Neuronal stem cell (in vitro differentiated cells): ENCODE measurements at regions not wholly inside any gene's neighbourhood (a gene's known extent, or its start where the extent isn't known, plus 50 kb on each side); places are given as distances from the start of the nearest gene placed in this dataset.

Experiments
- DNase-seq: peaks from one replicate; pipeline ENCODE4 v3.0.0-alpha.2; 2013; ENCODE audit warnings: low spot score
- H2AFZ ChIP-seq: one replicate; pipeline ENCODE4 v1.6.1; 2013; ENCODE audit warnings: mild to moderate bottlenecking, low read length, inconsistent platforms
- H2AK5ac ChIP-seq: 2 replicates; pipeline ENCODE4 v1.6.1; 2013; ENCODE audit warnings: low read depth, mild to moderate bottlenecking, inconsistent platforms, low read length, moderate library complexity, mixed read lengths
- H2BK120ac ChIP-seq: 2 replicates; pipeline ENCODE4 v1.6.1; 2013; ENCODE audit warnings: low read depth, mild to moderate bottlenecking, inconsistent platforms, low read length, moderate library complexity, mixed read lengths
- H2BK12ac ChIP-seq: one replicate; pipeline ENCODE4 v1.6.1; 2013; ENCODE audit warnings: low read length, inconsistent platforms
- H2BK15ac ChIP-seq: 2 replicates; pipeline ENCODE4 v1.6.1; 2013; ENCODE audit warnings: mild to moderate bottlenecking, low read length, inconsistent platforms, mixed read lengths
- H2BK5ac ChIP-seq: one replicate; pipeline ENCODE4 v1.6.1; 2013; ENCODE audit warnings: inconsistent platforms, mild to moderate bottlenecking, low read length, moderate library complexity
- H3K14ac ChIP-seq: one replicate; pipeline ENCODE4 v1.6.1; 2013; ENCODE audit warnings: low read length, inconsistent platforms
- H3K18ac ChIP-seq: 2 replicates; pipeline ENCODE4 v1.6.1; 2013; ENCODE audit warnings: low read length, inconsistent platforms
- H3K23ac ChIP-seq: 2 replicates; pipeline ENCODE4 v1.6.1; 2013; ENCODE audit warnings: low read depth, mild to moderate bottlenecking, mixed read lengths, low read length, inconsistent platforms; ENCODE audit not compliant: poor library complexity
- H3K27ac ChIP-seq: replicated peaks from 3 replicates; pipeline ENCODE4 v1.5.1; 2013; ENCODE audit warnings: low read length, inconsistent platforms
- H3K27me3 ChIP-seq, 3 experiments: 2 replicates each; pipeline ENCODE4 v1.6.1; 2013; ENCODE audit warnings: low read length in 3 of 3, mild to moderate bottlenecking in 2 of 3, inconsistent platforms in 1 of 3, low read depth in 1 of 3, mixed read lengths in 1 of 3, moderate library complexity in 1 of 3; ENCODE audit not compliant: control insufficient read depth in 3 of 3, insufficient read depth in 3 of 3
- H3K36me3 ChIP-seq, 2 donors: replicated peaks in 1 of 2; 2 replicates each; pipeline ENCODE4 v1.6.1; 2013; ENCODE audit warnings: low read length in 2 of 2; ENCODE audit not compliant: control insufficient read depth in 2 of 2, insufficient read depth in 2 of 2
- H3K4ac ChIP-seq: 2 replicates; pipeline ENCODE4 v1.6.1; 2013; ENCODE audit warnings: inconsistent platforms, mild to moderate bottlenecking, low read length, moderate library complexity
- H3K4me1 ChIP-seq, 2 donors: 1 replicate in 1 of 2; 2 replicates in 1 of 2; pipeline ENCODE4 v1.6.1; 2013; ENCODE audit warnings: low read length in 2 of 2, low read depth in 1 of 2; ENCODE audit not compliant: control insufficient read depth in 2 of 2, insufficient read depth in 1 of 2
- H3K4me2 ChIP-seq: one replicate; pipeline ENCODE4 v1.6.1; 2013; ENCODE audit warnings: mild to moderate bottlenecking, low read length, inconsistent platforms; ENCODE audit not compliant: insufficient read depth, poor library complexity, severe bottlenecking
- H3K4me3 ChIP-seq, 2 donors: 2 replicates each; pipeline ENCODE4 v1.5.1; 2013; ENCODE audit warnings: low read length in 2 of 2, mild to moderate bottlenecking in 2 of 2, inconsistent platforms in 1 of 2, moderate library complexity in 1 of 2
- H3K79me1 ChIP-seq: one replicate; pipeline ENCODE4 v1.6.1; 2013; ENCODE audit warnings: low read depth, mild to moderate bottlenecking, inconsistent platforms, low read length, moderate library complexity
- H3K9ac ChIP-seq: one replicate; pipeline ENCODE4 v1.6.1; 2013; ENCODE audit warnings: mild to moderate bottlenecking, low read depth, low read length, inconsistent platforms; ENCODE audit not compliant: poor library complexity
- H3K9me3 ChIP-seq, 2 donors: replicated peaks in 1 of 2; 2 replicates each; pipeline versions ENCODE3 to v1.6.1; 2013; ENCODE audit warnings: low read length in 2 of 2, mild to moderate bottlenecking in 2 of 2, inconsistent platforms in 1 of 2, low read depth in 1 of 2, mixed read lengths in 1 of 2, moderate library complexity in 1 of 2; ENCODE audit not compliant: control insufficient read depth in 2 of 2, insufficient read depth in 1 of 2
- H4K8ac ChIP-seq: one replicate; pipeline ENCODE4 v1.6.1; 2013; ENCODE audit warnings: low read depth, mild to moderate bottlenecking, inconsistent platforms, low read length, moderate library complexity
- H4K91ac ChIP-seq: one replicate; pipeline ENCODE4 v1.6.1; 2013; ENCODE audit warnings: low read length, low read depth, mild to moderate bottlenecking, inconsistent platforms; ENCODE audit not compliant: poor library complexity
- WGBS, 2 donors: extraction: QIAGEN DNeasy Blood & Tissue Kit; methylation state at CpG; one replicate each; pipeline ENCODE4 v1.1.7; 2013; ENCODE audit warnings: missing lambda C conversion rate in 2 of 2, mixed read lengths in 1 of 2; ENCODE audit not compliant: insufficient read length in 2 of 2, insufficient replicate concordance in 1 of 2; ENCODE audit errors: extremely low coverage in 2 of 2; 5-methylcytosine and 5-hydroxymethylcytosine counted together

- no peaks in the 10 kb centered on the region for H3K27me3 ChIP-seq
- no peak overlapping the region for H2AFZ ChIP-seq
- H2BK5ac ChIP-seq: no peak overlapping the region
- H3K27ac ChIP-seq: no peak overlapping the region
- H3K4me2 ChIP-seq: no peak overlapping the region
- no peak overlapping the region for H4K8ac ChIP-seq
- no peak overlapping the region for H2BK120ac ChIP-seq
- no peak overlapping the region for H3K14ac ChIP-seq
- no CpG with 5 or more reads among the region's 1 CpG for WGBS, 2 donors
- no peak overlapping the region for H3K23ac ChIP-seq
- H3K4ac ChIP-seq: no peak overlapping the region
- no peak for DNase-seq
- H3K9me3 ChIP-seq: no peaks in the 10 kb centered on the region
- no peak overlapping the region for H2AK5ac ChIP-seq
- H3K9ac ChIP-seq: no peak overlapping the region
- H3K4me3 ChIP-seq: no peak overlapping the region
- no peak overlapping the region for H3K18ac ChIP-seq
- no peaks in the 10 kb centered on the region for H3K79me1 ChIP-seq
- no peaks in the 10 kb centered on the region for H3K36me3 ChIP-seq
- H3K4me1 ChIP-seq: no peaks in the 10 kb centered on the region
- no peak overlapping the region for H4K91ac ChIP-seq
- no peak overlapping the region for H2BK12ac ChIP-seq
- H2BK15ac ChIP-seq: no peak overlapping the region
These were observed 895.8 kb downstream of the RPS29 start for GRCh38 chr14:48690349-48690748.

GRCh38 chr14:48686650-48687049, 899.5 kb downstream of the RPS29 start:
- no peak overlapping the region for H2BK12ac ChIP-seq
- no peak overlapping the region for H3K4me2 ChIP-seq
- H2AK5ac ChIP-seq: no peak overlapping the region

GRCh38 chr14:48672506-48672905, 913.7 kb downstream of the RPS29 start:
- Histone ChIP-seq H2BK5ac (no peak overlapping the region), H3K9me3 (peaks cover 0 to 5% of the 10 kb centered on the region in 2 donors), H3K4ac (no peak overlapping the region), H4K91ac (no peak overlapping the region), H3K4me1 (no peaks in the 10 kb centered on the region), H2BK120ac (no peak overlapping the region), H3K4me3 (no peak overlapping the region), H2BK15ac (no peak overlapping the region), H3K27ac (no peak overlapping the region), H2AK5ac (no peak overlapping the region), H4K8ac (no peak overlapping the region), H2AFZ (no peak overlapping the region), H3K79me1 (no peaks in the 10 kb centered on the region), H3K18ac (no peak overlapping the region), H3K27me3 (no peaks in the 10 kb centered on the region), H3K14ac (no peak overlapping the region), H3K36me3 (no peaks in the 10 kb centered on the region), H2BK12ac (no peak overlapping the region), H3K23ac (no peak overlapping the region), H3K9ac (no peak overlapping the region), H3K4me2 (no peak overlapping the region)
- no CpG with 5 or more reads among the region's 2 CpGs for WGBS, 2 donors
- DNase-seq: no peak

More at GRCh38 chr14:48686650-48687049, 899.5 kb downstream of the RPS29 start:
- Histone ChIP-seq H3K4ac (no peak overlapping the region), H2BK5ac (no peak overlapping the region), H2BK120ac (no peak overlapping the region), H3K4me3 (no peak overlapping the region), H2BK15ac (no peak overlapping the region), H3K36me3 (no peaks in the 10 kb centered on the region), H3K14ac (no peak overlapping the region), H3K9me3 (no peaks in the 10 kb centered on the region), H3K79me1 (no peaks in the 10 kb centered on the region), H3K18ac (no peak overlapping the region), H3K9ac (no peak overlapping the region), H2AFZ (no peak overlapping the region), H3K27me3 (no peaks in the 10 kb centered on the region), H4K91ac (no peak overlapping the region), H4K8ac (no peak overlapping the region), H3K23ac (no peak overlapping the region), H3K27ac (no peak overlapping the region), H3K4me1 (no peaks in the 10 kb centered on the region)
- no CpG with 5 or more reads among the region's 3 CpGs for WGBS, 2 donors
- no peak for DNase-seq

GRCh38 chr14:48670939-48671338, 915.2 kb downstream of the RPS29 start:
- Histone ChIP-seq H3K4me1 (no peaks in the 10 kb centered on the region), H4K8ac (no peak overlapping the region), H4K91ac (no peak overlapping the region), H3K14ac (no peak overlapping the region), H3K4me2 (no peak overlapping the region), H3K9me3 (peaks cover 0 to 2% of the 10 kb centered on the region in 2 donors), H3K27me3 (no peaks in the 10 kb centered on the region), H2AK5ac (no peak overlapping the region), H3K18ac (no peak overlapping the region), H3K9ac (no peak overlapping the region), H2BK15ac (no peak overlapping the region), H2BK12ac (no peak overlapping the region), H3K4me3 (no peak overlapping the region), H3K36me3 (no peaks in the 10 kb centered on the region), H2BK120ac (no peak overlapping the region), H3K4ac (no peak overlapping the region), H3K27ac (no peak overlapping the region), H2AFZ (no peak overlapping the region), H3K79me1 (no peaks in the 10 kb centered on the region), H2BK5ac (no peak overlapping the region), H3K23ac (no peak overlapping the region)
- WGBS, 2 donors: no CpG with 5 or more reads among the region's 4 CpGs
- no peak for DNase-seq
